ENCODE measurements at regions not wholly inside any gene's neighbourhood (a gene's known extent, or its start where the extent isn't known, plus 50 kb on each side); places are given as distances from the start of the nearest gene placed in this dataset.

DNA sequence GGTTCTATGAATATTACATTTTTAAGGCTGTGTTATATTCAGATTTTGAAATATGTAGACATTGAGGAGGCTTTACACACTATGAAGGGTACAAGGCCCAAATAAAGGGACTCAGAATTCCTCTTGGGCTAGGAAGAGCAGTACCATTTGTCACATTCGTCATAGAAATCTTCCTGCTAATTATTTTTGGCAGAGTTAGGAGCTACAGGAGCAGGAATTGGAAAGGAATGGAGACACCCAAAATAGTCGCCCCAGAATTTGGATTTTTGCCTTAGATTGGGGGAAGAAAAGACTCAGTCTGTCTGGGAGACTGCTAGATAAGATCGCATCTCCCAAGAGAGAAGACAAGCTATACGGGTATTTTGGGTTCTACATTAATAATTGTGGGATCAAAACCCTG, 176.4 kb upstream of the DACH1 start:
- TF ChIP-seq, protein P1, sequence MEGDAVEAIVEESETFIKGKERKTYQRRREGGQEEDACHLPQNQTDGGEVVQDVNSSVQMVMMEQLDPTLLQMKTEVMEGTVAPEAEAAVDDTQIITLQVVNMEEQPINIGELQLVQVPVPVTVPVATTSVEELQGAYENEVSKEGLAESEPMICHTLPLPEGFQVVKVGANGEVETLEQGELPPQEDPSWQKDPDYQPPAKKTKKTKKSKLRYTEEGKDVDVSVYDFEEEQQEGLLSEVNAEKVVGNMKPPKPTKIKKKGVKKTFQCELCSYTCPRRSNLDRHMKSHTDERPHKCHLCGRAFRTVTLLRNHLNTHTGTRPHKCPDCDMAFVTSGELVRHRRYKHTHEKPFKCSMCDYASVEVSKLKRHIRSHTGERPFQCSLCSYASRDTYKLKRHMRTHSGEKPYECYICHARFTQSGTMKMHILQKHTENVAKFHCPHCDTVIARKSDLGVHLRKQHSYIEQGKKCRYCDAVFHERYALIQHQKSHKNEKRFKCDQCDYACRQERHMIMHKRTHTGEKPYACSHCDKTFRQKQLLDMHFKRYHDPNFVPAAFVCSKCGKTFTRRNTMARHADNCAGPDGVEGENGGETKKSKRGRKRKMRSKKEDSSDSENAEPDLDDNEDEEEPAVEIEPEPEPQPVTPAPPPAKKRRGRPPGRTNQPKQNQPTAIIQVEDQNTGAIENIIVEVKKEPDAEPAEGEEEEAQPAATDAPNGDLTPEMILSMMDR (IDR thresholded peaks at IDR 0.05; ENCODE audit: low read depth, low read length) = no peak
- TF ChIP-seq POLR2A (IDR thresholded peaks at IDR 0.05; ENCODE audit: extremely low read depth, insufficient read length) = no peak
